SU-DHL-6 (cell line): ENCODE measurements at regions not wholly inside any gene's neighbourhood (a gene's known extent, or its start where the extent isn't known, plus 50 kb on each side); places are given as distances from the start of the nearest gene placed in this dataset.

Experiments used
- H2AFZ ChIP-seq: fragments of 200-600 bp; sonication (generic); 2 replicates; pipeline ENCODE4 v1.6.1; 2014; ENCODE audit warnings: low read depth, mild to moderate bottlenecking, moderate library complexity, mixed read lengths, antibody characterized with exemption, low read length; ENCODE audit not compliant: severe bottlenecking
- H3F3A ChIP-seq: fragments of 200-600 bp; shearing (Covaris generic); 2 replicates; pipeline ENCODE4 v1.6.0; 2016; ENCODE audit warnings: antibody characterized with exemption, mild to moderate bottlenecking; ENCODE audit not compliant: insufficient read depth
- H3K27ac ChIP-seq: fragments of 200-600 bp; sonication (generic); 2 replicates; pipeline ENCODE4 v1.5.1; 2016; ENCODE audit warnings: low read depth, mild to moderate bottlenecking, low read length, moderate library complexity, mixed read lengths
- H3K27me3 ChIP-seq: fragments of 200-600 bp; sonication (generic), shearing (Covaris generic); 2 replicates; pipeline ENCODE4 v1.6.0; 2014; ENCODE audit warnings: mild to moderate bottlenecking, low read length
- H3K36me3 ChIP-seq: fragments of 200-600 bp; sonication (generic); 2 replicates; pipeline ENCODE4 v1.6.1; 2014; ENCODE audit warnings: mild to moderate bottlenecking, low read length, mixed read lengths
- H3K4me2 ChIP-seq: fragments of 300-600, 200-600 bp; shearing (Covaris generic), sonication (generic); 2 replicates; pipeline ENCODE4 v1.6.0; 2014; ENCODE audit warnings: low read length, low read depth, mild to moderate bottlenecking; ENCODE audit not compliant: poor library complexity, severe bottlenecking
- H3K4me3 ChIP-seq: fragments of 200-600 bp; sonication (generic); 2 replicates; pipeline ENCODE4 v1.5.1; 2014; ENCODE audit warnings: antibody characterized with exemption, low read length, mild to moderate bottlenecking, mixed read lengths; ENCODE audit not compliant: insufficient read depth, poor library complexity, severe bottlenecking
- H3K79me2 ChIP-seq: fragments of 200-600 bp; sonication (generic); 2 replicates; pipeline ENCODE4 v1.6.1; 2014; ENCODE audit warnings: mild to moderate bottlenecking, low read length, moderate library complexity; ENCODE audit not compliant: insufficient read depth
- H3K9ac ChIP-seq: fragments of 200-600 bp; sonication (generic); 2 replicates; pipeline ENCODE4 v1.7.0; 2014; ENCODE audit warnings: mild to moderate bottlenecking, low read length
- H3K9me2 ChIP-seq: fragments of 200-600 bp; sonication (generic); replicated peaks from 2 replicates; pipeline ENCODE4 v1.6.1; 2014; ENCODE audit warnings: low read length; ENCODE audit not compliant: insufficient read depth
- H3K9me3 ChIP-seq: fragments of 200-600 bp; sonication (generic); 2 replicates; pipeline ENCODE4 v1.6.1; 2014; ENCODE audit warnings: low read length, mixed read lengths; ENCODE audit not compliant: insufficient read depth
- H4K20me1 ChIP-seq: fragments of 200-600 bp; sonication (generic); 2 replicates; pipeline ENCODE4 v1.6.1; 2014; ENCODE audit warnings: low read depth, mild to moderate bottlenecking, antibody characterized with exemption, low read length, moderate library complexity, mixed read lengths
- EZH2phosphoT487 ChIP-seq: fragments of 200-600 bp; sonication (generic), shearing (Covaris generic); conservative IDR thresholded peaks from 2 replicates; pipeline ENCODE4 v1.6.1; 2018; ENCODE audit warnings: mild to moderate bottlenecking, antibody characterized with exemption, low read length, moderate library complexity, mixed read lengths
- TF ChIP-seq, protein P1 (sequence below): fragments of 200-600 bp; sonication (generic); IDR thresholded peaks from one replicate; pipeline ENCODE4 v1.5.1; 2017; ENCODE audit warnings: antibody characterized with exemption, mild to moderate bottlenecking, low read length, moderate library complexity; ENCODE audit not compliant: insufficient read depth, poor library complexity, severe bottlenecking

- Histone ChIP-seq H3K4me2 (no peak overlapping the region), H3K9me3 (no peaks in the 10 kb centered on the region), H3K79me2 (no peaks in the 10 kb centered on the region)
These were observed 1318.6 kb downstream of the TECRL start for GRCh38 chr4:63090641-63091040.

GRCh38 chr4:63085091-63085490 lies 1324.2 kb downstream of the TECRL start:
- Histone ChIP-seq H3K79me2 (no peaks in the 10 kb centered on the region), H3K4me3 (no peak overlapping the region), H3K9me3 (no peaks in the 10 kb centered on the region), H3K9ac (no peak overlapping the region), H4K20me1 (no peaks in the 10 kb centered on the region), H3K36me3 (no peaks in the 10 kb centered on the region), H3K4me2 (no peak overlapping the region), H3K27me3 (no peaks in the 10 kb centered on the region), H3K9me2 (no peaks in the 10 kb centered on the region), H3K27ac (no peak overlapping the region), H2AFZ (no peak overlapping the region), H3F3A (no peaks in the 10 kb centered on the region)
- TF ChIP-seq, protein P1, sequence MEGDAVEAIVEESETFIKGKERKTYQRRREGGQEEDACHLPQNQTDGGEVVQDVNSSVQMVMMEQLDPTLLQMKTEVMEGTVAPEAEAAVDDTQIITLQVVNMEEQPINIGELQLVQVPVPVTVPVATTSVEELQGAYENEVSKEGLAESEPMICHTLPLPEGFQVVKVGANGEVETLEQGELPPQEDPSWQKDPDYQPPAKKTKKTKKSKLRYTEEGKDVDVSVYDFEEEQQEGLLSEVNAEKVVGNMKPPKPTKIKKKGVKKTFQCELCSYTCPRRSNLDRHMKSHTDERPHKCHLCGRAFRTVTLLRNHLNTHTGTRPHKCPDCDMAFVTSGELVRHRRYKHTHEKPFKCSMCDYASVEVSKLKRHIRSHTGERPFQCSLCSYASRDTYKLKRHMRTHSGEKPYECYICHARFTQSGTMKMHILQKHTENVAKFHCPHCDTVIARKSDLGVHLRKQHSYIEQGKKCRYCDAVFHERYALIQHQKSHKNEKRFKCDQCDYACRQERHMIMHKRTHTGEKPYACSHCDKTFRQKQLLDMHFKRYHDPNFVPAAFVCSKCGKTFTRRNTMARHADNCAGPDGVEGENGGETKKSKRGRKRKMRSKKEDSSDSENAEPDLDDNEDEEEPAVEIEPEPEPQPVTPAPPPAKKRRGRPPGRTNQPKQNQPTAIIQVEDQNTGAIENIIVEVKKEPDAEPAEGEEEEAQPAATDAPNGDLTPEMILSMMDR, result no peak
- no peak for TF ChIP-seq EZH2phosphoT487

More at GRCh38 chr4:63090641-63091040, 1318.6 kb downstream of the TECRL start:
- no peak overlapping the region for H3K4me3 ChIP-seq
- H3K9me2 ChIP-seq, result no peaks in the 10 kb centered on the region
- H3K27ac ChIP-seq, result no peak overlapping the region
- no peaks in the 10 kb centered on the region for H3K27me3 ChIP-seq
- no peaks in the 10 kb centered on the region for H3F3A ChIP-seq
- H4K20me1 ChIP-seq, result no peaks in the 10 kb centered on the region
- no peak for TF ChIP-seq EZH2phosphoT487
- TF ChIP-seq, protein P1, result no peak
- H3K36me3 ChIP-seq, result no peaks in the 10 kb centered on the region
- no peak overlapping the region for H2AFZ ChIP-seq
- H3K9ac ChIP-seq, result no peak overlapping the region

- no peak overlapping the region for H3K4me3 ChIP-seq
- H4K20me1 ChIP-seq, result no peaks in the 10 kb centered on the region
- TF ChIP-seq, protein P1, result no peak
- no peak for TF ChIP-seq EZH2phosphoT487
- H3K9ac ChIP-seq, result no peak overlapping the region
- H3K4me2 ChIP-seq, result no peak overlapping the region
- no peaks in the 10 kb centered on the region for H3K36me3 ChIP-seq
- no peaks in the 10 kb centered on the region for H3K79me2 ChIP-seq
- no peak overlapping the region for H3K27ac ChIP-seq
- no peaks in the 10 kb centered on the region for H3K9me2 ChIP-seq
- no peaks in the 10 kb centered on the region for H3K9me3 ChIP-seq
- H3K27me3 ChIP-seq, result no peaks in the 10 kb centered on the region
- no peak overlapping the region for H2AFZ ChIP-seq
- H3F3A ChIP-seq, result no peaks in the 10 kb centered on the region
These were observed 1328.3 kb downstream of the TECRL start for GRCh38 chr4:63080934-63081333.
